Spleen (tissue), 11 donors: ENCODE measurements at regions not wholly inside any gene's neighbourhood (a gene's known extent, or its start where the extent isn't known, plus 50 kb on each side); places are given as distances from the start of the nearest gene placed in this dataset.
A peak's percentile ranks its signal among the peaks of the same experiment; 100 is the strongest.

Experiments used
- DNase-seq: peaks from one replicate; pipeline ENCODE4 v3.0.0-alpha.2; 2020
- H3K27ac ChIP-seq, 8 donors: fragments of 200-600 bp; sonication (generic) in 7 of 8; 1 replicate in 4 of 8; 2 replicates in 4 of 8; pipeline versions ENCODE4 v1.5.0 to v1.8.0; 2016 to 2021; ENCODE audit warnings: inconsistent platforms in 4 of 8, mild to moderate bottlenecking in 4 of 8, moderate library complexity in 1 of 8
- H3K27me3 ChIP-seq, 7 donors: fragments of 200-600 bp; sonication (generic) in 6 of 7; replicated peaks in 1 of 7; 1 replicate in 4 of 7; 2 replicates in 3 of 7; pipeline versions ENCODE4 v1.5.0 to v1.8.0; 2016 to 2021; ENCODE audit warnings: inconsistent platforms in 3 of 7, mild to moderate bottlenecking in 1 of 7
- H3K36me3 ChIP-seq, 6 donors: fragments of 200-600 bp; sonication (generic) in 5 of 6; 1 replicate in 4 of 6; 2 replicates in 2 of 6; pipeline versions ENCODE4 v1.5.0 to v1.8.0; 2016 to 2021; ENCODE audit warnings: inconsistent platforms in 2 of 6
- H3K4me1 ChIP-seq, 6 donors: fragments of 200-600 bp; sonication (generic) in 5 of 6; 1 replicate in 3 of 6; 2 replicates in 3 of 6; pipeline versions ENCODE4 v1.5.0 to v1.8.0; 2016 to 2021; ENCODE audit warnings: inconsistent platforms in 3 of 6
- H3K4me3 ChIP-seq, 8 donors: fragments of 200-600 bp; sonication (generic) in 7 of 8; 1 replicate in 4 of 8; 2 replicates in 4 of 8; pipeline versions ENCODE4 v1.5.0 to v1.8.0; 2016 to 2021; ENCODE audit warnings: inconsistent platforms in 4 of 8, mild to moderate bottlenecking in 4 of 8, moderate library complexity in 2 of 8
- H3K9me3 ChIP-seq, 8 donors: fragments of 200-600 bp; sonication (generic) in 7 of 8; 1 replicate in 4 of 8; 2 replicates in 4 of 8; pipeline versions ENCODE4 v1.5.0 to v1.8.0; 2016 to 2021; ENCODE audit warnings: inconsistent platforms in 4 of 8
- CTCF ChIP-seq, 11 experiments: fragments of 200-600 bp in 7 of 11; fragments of 450-650 bp in 4 of 11; sonication (generic) in 4 of 11; IDR thresholded peaks in 8 of 11; conservative IDR thresholded peaks in 3 of 11; 1 replicate in 7 of 11; 2 replicates in 4 of 11; pipeline versions ENCODE4 v1.4.0 to v1.8.0; 2016 to 2021; ENCODE audit warnings: antibody characterized with exemption in 11 of 11, inconsistent platforms in 4 of 11, mild to moderate bottlenecking in 1 of 11
- POLR2A ChIP-seq, 3 donors: fragments of 450-650 bp; IDR thresholded peaks; one replicate each; pipeline ENCODE4 v1.5.1; 2017; ENCODE audit warnings: antibody characterized with exemption in 3 of 3, mild to moderate bottlenecking in 1 of 3
- POLR2AphosphoS5 ChIP-seq, 3 donors: sonication (generic); formaldehyde crosslinking; IDR thresholded peaks; one replicate each; pipeline ENCODE4 v1.5.1; 2017; ENCODE audit warnings: antibody characterized with exemption in 3 of 3
- whole genome bisulfite sequencing, 5 donors: extraction: QIAGEN DNeasy Blood & Tissue Kit in 3 of 5; methylation state at CpG; one replicate each; pipeline versions ENCODE4 v1.1.5 to v1.1.7; 2013 to 2018; 5-methylcytosine and 5-hydroxymethylcytosine counted together
- intact Hi-C: fragments of 100-400 bp; cut with DNase I; formaldehyde crosslinking; loops from one replicate; pipeline ENCODE4 v1.15.0; 2023; ENCODE audit warnings: low total_unique reads
- donor health status: healthy with polysubstance abuse.
- donor health status: DM: no; HTN: no; CAD: no; lungs with moderate emphysema.
- donor health status: DM: no; HTN: no; CAD: no.
- donor health status: Bipolar disorder and iron deficiency.
- donor health status: healthy.
- donor health status: DM: no; HTN: no; CAD: no.
- donor health status: DM: yes; HTN: yes; CAD: no.

- intact Hi-C loops, result no loop called here
Observed at GRCh38 chr1:14112613-14113012, 412.6 kb downstream of the PRDM2 start.

GRCh38 chr1:14113271-14113670, 413.3 kb downstream of the PRDM2 start:
- WGBS, 5 donors, result 59 to 69% (median 61%) methylated on average over 9 of the region's 9 CpGs
- peak overlapping the region in 4 of 8 donors; percentile 44 to 63 (median 56) for H3K27ac ChIP-seq
- no peaks in the 10 kb centered on the region for H3K9me3 ChIP-seq
- H3K36me3 ChIP-seq, result no peaks in the 10 kb centered on the region
- TF ChIP-seq POLR2AphosphoS5 (IDR thresholded peaks at IDR 0.05) (peak in 1 of 3 donors; percentile 13), POLR2A (IDR thresholded peaks at IDR 0.05) (no peak), CTCF (IDR thresholded peaks at IDR 0.05 in 8 of 11, conservative IDR thresholded peaks at IDR 0.05 in 3 of 11) (no peak)
- H3K4me3 ChIP-seq, result no peak overlapping the region
- intact Hi-C loops, result no loop called here
- peaks cover 0 to 19% (median 9%) of the 10 kb centered on the region in 6 donors for H3K4me1 ChIP-seq
- H3K27me3 ChIP-seq, result peaks cover 0 to 30% (median 0%) of the 10 kb centered on the region in 7 donors
- no peak for DNase-seq

More at GRCh38 chr1:14112613-14113012, 412.6 kb downstream of the PRDM2 start:
- 85 to 94% (median 91%) methylated on average over 1 of the region's 1 CpG for WGBS, 5 donors
- peak overlapping the region in 3 of 8 donors; percentile 22 to 63 (median 62) for H3K27ac ChIP-seq
- H3K27me3 ChIP-seq, result peaks cover 0 to 30% (median 0%) of the 10 kb centered on the region in 7 donors
- no peak overlapping the region for H3K4me3 ChIP-seq
- no peaks in the 10 kb centered on the region for H3K36me3 ChIP-seq
- H3K9me3 ChIP-seq, result no peaks in the 10 kb centered on the region
- TF ChIP-seq CTCF (IDR thresholded peaks at IDR 0.05 in 8 of 11, conservative IDR thresholded peaks at IDR 0.05 in 3 of 11), result no peak
- no peak for TF ChIP-seq POLR2AphosphoS5 (IDR thresholded peaks at IDR 0.05)
- TF ChIP-seq POLR2A (IDR thresholded peaks at IDR 0.05), result no peak
- H3K4me1 ChIP-seq, result peaks cover 0 to 19% (median 9%) of the 10 kb centered on the region in 6 donors
- DNase-seq, result no peak

GRCh38 chr1:14113841-14114567, 414.0 kb downstream of the PRDM2 start:
- no peak overlapping the region for H3K4me3 ChIP-seq
- peak overlapping the region in 4 of 8 donors; percentile 13 to 63 (median 48) for H3K27ac ChIP-seq
- H3K27me3 ChIP-seq, result peaks cover 0 to 35% (median 0%) of the 10 kb centered on the region in 7 donors
- 27 to 48% (median 33%) methylated on average over 11 to 15 of the region's 15 CpGs for WGBS, 5 donors
- peaks cover 0 to 19% (median 9%) of the 10 kb centered on the region in 6 donors for H3K4me1 ChIP-seq
- intact Hi-C loops, result no loop called here
- H3K9me3 ChIP-seq, result no peaks in the 10 kb centered on the region
- no peak for DNase-seq
- no peaks in the 10 kb centered on the region for H3K36me3 ChIP-seq
- TF ChIP-seq POLR2A (IDR thresholded peaks at IDR 0.05) (no peak), CTCF (IDR thresholded peaks at IDR 0.05 in 8 of 11, conservative IDR thresholded peaks at IDR 0.05 in 3 of 11) (peak in 7 of 11 experiments; percentile 11 to 42 (median 35)), POLR2AphosphoS5 (IDR thresholded peaks at IDR 0.05) (no peak)

- H3K4me3 ChIP-seq, result no peak overlapping the region
- no peaks in the 10 kb centered on the region for H3K36me3 ChIP-seq
- DNase-seq, result no peak
- peaks cover 0 to 52% (median 0%) of the 10 kb centered on the region in 7 donors for H3K27me3 ChIP-seq
- TF ChIP-seq POLR2A (IDR thresholded peaks at IDR 0.05) (no peak), POLR2AphosphoS5 (IDR thresholded peaks at IDR 0.05) (no peak)
- H3K9me3 ChIP-seq, result peaks cover 0 to 14% (median 2%) of the 10 kb centered on the region in 8 donors
- H3K27ac ChIP-seq, result no peak overlapping the region
- intact Hi-C loops, result no loop called here
- 83 to 89% (median 87%) methylated on average over 4 of the region's 4 CpGs for WGBS, 5 donors
- peaks cover 0 to 19% (median 8%) of the 10 kb centered on the region in 6 donors for H3K4me1 ChIP-seq
Observed at GRCh38 chr1:14115976-14116375, 416.0 kb downstream of the PRDM2 start.
